ENCODE measurements at regions not wholly inside any gene's neighbourhood (a gene's known extent, or its start where the extent isn't known, plus 50 kb on each side); places are given as distances from the start of the nearest gene placed in this dataset.

DNA sequence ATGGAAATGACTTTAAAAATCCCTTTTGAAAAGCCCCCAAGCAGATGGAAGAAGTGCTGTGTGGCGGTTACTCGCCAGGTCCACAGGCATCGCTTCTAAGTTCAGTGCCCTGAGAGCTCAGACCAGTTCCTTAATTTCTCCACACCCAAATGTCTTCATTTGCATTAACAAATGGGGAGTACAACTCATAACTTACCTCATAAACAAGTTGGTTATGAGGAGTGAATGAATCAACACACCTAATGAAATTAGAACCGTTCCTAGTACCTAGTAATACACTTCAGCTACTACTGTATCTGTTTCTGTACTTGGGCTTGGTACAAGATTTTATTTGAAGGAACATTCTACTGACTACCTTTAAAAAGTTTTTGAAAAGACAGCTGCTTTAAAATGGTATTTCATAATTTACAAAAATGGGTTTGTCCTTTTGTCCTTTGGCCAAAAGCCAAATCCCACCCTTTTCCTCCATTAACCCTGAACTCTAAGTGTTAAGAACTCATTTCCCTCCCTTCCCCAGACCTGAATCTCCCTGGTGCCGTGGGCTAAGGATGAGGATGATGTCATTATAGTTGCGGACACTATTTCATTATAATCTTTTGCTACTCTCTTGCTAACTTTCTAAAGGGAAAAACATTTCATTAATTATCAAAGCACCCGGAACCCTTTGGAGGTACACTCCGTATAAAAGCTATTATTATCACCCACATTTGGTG lies 221.5 kb upstream of the CELF2 start:
- no peak for DNase-seq
- H3K4me3 ChIP-seq, result peak overlapping the region; percentile 2 to 43 (median 18)
- H3K27me3 ChIP-seq, result no peaks in the 10 kb centered on the region
- TF ChIP-seq POLR2AphosphoS5 (IDR thresholded peaks at IDR 0.05) (peak in 3 of 4 donors; percentile 12 to 48 (median 43)), EP300 (IDR thresholded peaks at IDR 0.05) (no peak), POLR2A (IDR thresholded peaks at IDR 0.05) (no peak)
- TF ChIP-seq, protein P1, sequence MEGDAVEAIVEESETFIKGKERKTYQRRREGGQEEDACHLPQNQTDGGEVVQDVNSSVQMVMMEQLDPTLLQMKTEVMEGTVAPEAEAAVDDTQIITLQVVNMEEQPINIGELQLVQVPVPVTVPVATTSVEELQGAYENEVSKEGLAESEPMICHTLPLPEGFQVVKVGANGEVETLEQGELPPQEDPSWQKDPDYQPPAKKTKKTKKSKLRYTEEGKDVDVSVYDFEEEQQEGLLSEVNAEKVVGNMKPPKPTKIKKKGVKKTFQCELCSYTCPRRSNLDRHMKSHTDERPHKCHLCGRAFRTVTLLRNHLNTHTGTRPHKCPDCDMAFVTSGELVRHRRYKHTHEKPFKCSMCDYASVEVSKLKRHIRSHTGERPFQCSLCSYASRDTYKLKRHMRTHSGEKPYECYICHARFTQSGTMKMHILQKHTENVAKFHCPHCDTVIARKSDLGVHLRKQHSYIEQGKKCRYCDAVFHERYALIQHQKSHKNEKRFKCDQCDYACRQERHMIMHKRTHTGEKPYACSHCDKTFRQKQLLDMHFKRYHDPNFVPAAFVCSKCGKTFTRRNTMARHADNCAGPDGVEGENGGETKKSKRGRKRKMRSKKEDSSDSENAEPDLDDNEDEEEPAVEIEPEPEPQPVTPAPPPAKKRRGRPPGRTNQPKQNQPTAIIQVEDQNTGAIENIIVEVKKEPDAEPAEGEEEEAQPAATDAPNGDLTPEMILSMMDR (IDR thresholded peaks at IDR 0.05), result no peak
- intact Hi-C loops (cut with DNase I), result loop anchor here (5.0 to 10.0 kb wide), 4 partner anchors 76 to 369 kb away; partner anchors contain the start of gene CELF2
- H3K9me3 ChIP-seq, result no peaks in the 10 kb centered on the region
- 67 to 74% methylated on average over 8 of the region's 8 CpGs for WGBS, 2 donors
- H3K4me1 ChIP-seq, result peaks cover 0 to 62% (median 45%) of the 10 kb centered on the region in 4 donors
- no peaks in the 10 kb centered on the region for H3K36me3 ChIP-seq
- H3K27ac ChIP-seq, result peak overlapping the region; percentile 83 to 90 (median 85)

DNA sequence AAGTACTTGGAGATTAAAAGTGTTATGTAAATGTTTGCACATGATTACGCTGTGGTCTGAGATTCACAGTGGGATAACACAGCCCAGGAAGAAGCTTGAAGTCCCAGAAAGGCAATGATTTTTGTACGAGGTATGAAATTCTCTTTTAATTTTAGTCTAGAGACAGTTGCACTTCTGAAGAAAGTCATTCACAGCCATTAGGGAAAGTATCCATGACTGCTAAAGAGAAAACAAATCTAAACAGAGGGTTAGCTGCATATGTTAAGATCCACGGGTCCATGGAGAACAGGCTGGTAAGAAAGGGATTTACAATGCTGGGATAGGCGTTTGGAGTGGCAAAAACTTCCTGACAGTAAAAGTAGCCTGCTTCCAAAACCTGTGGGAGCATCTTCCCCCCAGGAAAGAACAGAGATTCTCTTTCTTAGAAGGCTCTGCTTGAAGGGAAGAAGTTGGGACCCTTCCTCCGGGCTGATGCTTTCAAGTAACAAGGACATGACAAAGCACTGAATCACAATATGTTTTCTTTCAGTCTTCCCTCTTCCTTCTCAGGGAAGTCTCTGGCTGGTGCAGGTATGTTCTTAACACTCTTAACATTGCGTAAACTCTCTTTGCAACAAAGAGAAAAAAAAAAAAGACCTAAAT lies 220.8 kb upstream of the CELF2 start:
- WGBS, 2 donors, result 43 to 60% methylated on average over 6 of the region's 6 CpGs
- peaks cover 0 to 63% (median 45%) of the 10 kb centered on the region in 4 donors for H3K4me1 ChIP-seq
- H3K9me3 ChIP-seq, result no peaks in the 10 kb centered on the region
- no peaks in the 10 kb centered on the region for H3K27me3 ChIP-seq
- H3K36me3 ChIP-seq, result no peaks in the 10 kb centered on the region
- TF ChIP-seq EP300 (IDR thresholded peaks at IDR 0.05) (no peak), POLR2A (IDR thresholded peaks at IDR 0.05) (no peak), POLR2AphosphoS5 (IDR thresholded peaks at IDR 0.05) (peak in 2 of 4 donors; percentile 5 to 31)
- TF ChIP-seq, protein P1 (IDR thresholded peaks at IDR 0.05), result no peak
- H3K27ac ChIP-seq, result peak overlapping the region; percentile 83 to 90 (median 85)
- intact Hi-C loops (cut with DNase I), result loop anchor here (5.0 to 10.0 kb wide), 4 partner anchors 75 to 368 kb away; partner anchors contain the start of gene CELF2
- peak overlapping the region; percentile 2 to 43 (median 18) for H3K4me3 ChIP-seq
- DNase-seq, result no peak

- intact Hi-C loops (cut with DNase I), result loop anchor here (5.0 to 10.0 kb wide), 4 partner anchors 75 to 367 kb away; partner anchors contain the start of gene CELF2
- Histone ChIP-seq H3K4me1 (peaks cover 0 to 59% (median 41%) of the 10 kb centered on the region in 4 donors), H3K27me3 (no peaks in the 10 kb centered on the region), H3K4me3 (peak overlapping the region in 3 of 4 donors; percentile 4 to 43 (median 33)), H3K9me3 (no peaks in the 10 kb centered on the region), H3K36me3 (no peaks in the 10 kb centered on the region), H3K27ac (peak overlapping the region; percentile 83 to 90 (median 85))
- TF ChIP-seq EP300 (IDR thresholded peaks at IDR 0.05) (no peak), POLR2AphosphoS5 (IDR thresholded peaks at IDR 0.05) (no peak), POLR2A (IDR thresholded peaks at IDR 0.05) (no peak)
- WGBS, 2 donors, result 74 to 88% methylated on average over 8 of the region's 8 CpGs
- DNase-seq, result no peak
Observed at GRCh38 chr10:10797513-10797912, 220.2 kb upstream of the CELF2 start.

DNA sequence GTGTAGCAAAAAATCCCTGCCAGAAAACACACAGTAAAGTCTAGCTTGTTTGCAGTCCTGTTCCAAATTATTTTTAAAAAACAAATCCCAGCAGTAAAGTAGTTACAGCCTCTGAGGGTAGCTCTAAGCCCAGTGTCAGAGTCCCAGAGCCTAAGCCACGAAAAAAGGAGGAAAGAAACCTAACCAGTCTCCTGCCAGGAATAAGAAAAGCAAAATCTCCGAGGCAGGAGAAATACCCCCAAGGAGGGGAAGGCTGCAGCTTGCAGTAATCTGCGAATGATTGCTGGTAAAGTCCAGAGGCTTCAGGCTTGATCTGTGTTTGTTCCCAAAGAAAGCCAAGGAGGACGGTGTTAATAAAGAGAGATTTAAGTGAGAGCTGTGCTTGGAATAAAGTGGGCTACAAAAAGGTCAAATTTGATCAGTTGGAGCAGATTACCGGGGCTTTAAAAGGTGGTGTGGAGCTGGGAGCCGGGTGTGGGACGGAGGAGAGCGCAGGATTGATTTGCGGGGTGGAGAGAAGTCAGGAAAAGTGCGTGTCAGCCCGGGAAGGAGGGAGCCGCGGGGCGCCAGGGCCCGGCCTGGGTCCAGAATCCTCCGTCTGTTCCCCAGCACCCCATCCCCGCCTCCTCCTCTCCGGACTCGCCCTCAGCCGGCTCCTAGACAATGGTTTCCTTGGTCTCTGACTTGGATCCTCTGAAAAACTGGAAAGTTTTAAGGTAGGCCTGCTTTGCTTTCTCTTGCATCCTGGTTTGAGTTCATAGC lies 219.4 kb upstream of the CELF2 start:
- no peaks in the 10 kb centered on the region for H3K27me3 ChIP-seq
- 69 to 83% methylated on average over 20 of the region's 20 CpGs for WGBS, 2 donors
- peak; percentile 71 for DNase-seq
- H3K4me1 ChIP-seq, result peaks cover 0 to 59% (median 44%) of the 10 kb centered on the region in 4 donors
- peak overlapping the region; percentile 83 to 90 (median 85) for H3K27ac ChIP-seq
- intact Hi-C loops (cut with DNase I), result loop anchor here (5.0 to 10.0 kb wide), 4 partner anchors 74 to 367 kb away; partner anchors contain the start of gene CELF2
- no peaks in the 10 kb centered on the region for H3K36me3 ChIP-seq
- TF ChIP-seq POLR2AphosphoS5 (IDR thresholded peaks at IDR 0.05) (peak in 1 of 4 donors; percentile 15), POLR2A (IDR thresholded peaks at IDR 0.05) (no peak)
- peak overlapping the region; percentile 5 to 43 (median 35) for H3K4me3 ChIP-seq
- H3K9me3 ChIP-seq, result no peaks in the 10 kb centered on the region

GRCh38 chr10:10798864-10799192 lies 218.8 kb upstream of the CELF2 start:
- intact Hi-C loops (cut with DNase I), result loop anchor here (5.0 to 10.0 kb wide), 4 partner anchors 73 to 366 kb away; partner anchors contain the start of gene CELF2

More at GRCh38 chr10:10798864-10799192, 218.8 kb upstream of the CELF2 start:
- Histone ChIP-seq H3K9me3 (no peaks in the 10 kb centered on the region), H3K4me1 (peaks cover 0 to 64% (median 49%) of the 10 kb centered on the region in 4 donors), H3K27me3 (no peaks in the 10 kb centered on the region), H3K27ac (peak overlapping the region; percentile 83 to 90 (median 85)), H3K4me3 (peak overlapping the region; percentile 5 to 43 (median 35)), H3K36me3 (no peaks in the 10 kb centered on the region)
- 70 to 77% methylated on average over 7 of the region's 7 CpGs for WGBS, 2 donors
- TF ChIP-seq EP300 (IDR thresholded peaks at IDR 0.05) (no peak), POLR2A (IDR thresholded peaks at IDR 0.05) (no peak), POLR2AphosphoS5 (IDR thresholded peaks at IDR 0.05) (no peak)
- TF ChIP-seq, protein P1 (IDR thresholded peaks at IDR 0.05), result no peak
- DNase-seq, result no peak
